Calu3 (cell line): ENCODE measurements at regions not wholly inside any gene's neighbourhood (a gene's known extent, or its start where the extent isn't known, plus 50 kb on each side); places are given as distances from the start of the nearest gene placed in this dataset.

Experiments
- BruUV-seq: library from RNA; stranded (reverse); fragments of 400-500 nt; replicated peaks from 2 replicates; lab custom pipeline; 2021; lab: Mats Ljungman, UMichigan
- CTCF ChIA-PET: fragments of 300-600 bp; sonication (Branson Sonifier 250); formaldehyde crosslinking; loops from one replicate; lab custom pipeline; 2022; ENCODE audit warnings: antibody characterized with exemption; lab: Charles Lee
- DNase-seq: peaks from one replicate; pipeline ENCODE4 v3.0.0; 2022
- H3K27ac Mint-ChIP-seq: one replicate; pipeline ENCODE4 v1.8.0; 2022; ENCODE audit warnings: mixed read lengths; ENCODE audit not compliant: unreplicated experiment
- H3K27me3 Mint-ChIP-seq: one replicate; pipeline ENCODE4 v1.8.0; 2022; ENCODE audit warnings: mixed read lengths; ENCODE audit not compliant: unreplicated experiment
- H3K36me3 Mint-ChIP-seq: one replicate; pipeline ENCODE4 v1.8.0; 2022; ENCODE audit warnings: mild to moderate bottlenecking, moderate library complexity, mixed read lengths; ENCODE audit not compliant: insufficient read depth, unreplicated experiment
- H3K4me1 Mint-ChIP-seq: one replicate; pipeline ENCODE4 v1.8.0; 2022; ENCODE audit warnings: mild to moderate bottlenecking, low read depth, mixed read lengths; ENCODE audit not compliant: unreplicated experiment
- H3K4me3 Mint-ChIP-seq: one replicate; pipeline ENCODE4 v1.8.0; 2022; ENCODE audit warnings: mild to moderate bottlenecking, low read depth, moderate library complexity, mixed read lengths; ENCODE audit not compliant: unreplicated experiment
- H3K9me3 Mint-ChIP-seq: one replicate; pipeline ENCODE4 v1.8.0; 2022; ENCODE audit warnings: low read depth, mixed read lengths; ENCODE audit not compliant: unreplicated experiment
- CTCF ChIP-seq: fragments of 200-600 bp; IDR thresholded peaks from one replicate; pipeline ENCODE4 v1.8.0; 2022; ENCODE audit warnings: antibody characterized with exemption; ENCODE audit not compliant: unreplicated experiment
- intact Hi-C: fragments of 100-400 bp; cut with micrococcal nuclease; formaldehyde crosslinking; loops from one replicate; pipeline ENCODE4 v1.10.0; 2022; ENCODE audit not compliant: unreplicated experiment

- no peak for DNase-seq
- H3K4me3 Mint-ChIP-seq, result no peak overlapping the region
- no peak for TF ChIP-seq CTCF
- no peaks in the 10 kb centered on the region for H3K4me1 Mint-ChIP-seq
- no TSS peak for BruUV-seq
- peaks cover 2% of the 10 kb centered on the region for H3K9me3 Mint-ChIP-seq
- no peak overlapping the region for H3K27ac Mint-ChIP-seq
- CTCF ChIA-PET, result no interaction called here
- no peaks in the 10 kb centered on the region for H3K27me3 Mint-ChIP-seq
- no peaks in the 10 kb centered on the region for H3K36me3 Mint-ChIP-seq
- intact Hi-C loops, result no loop called here
These were observed 893.0 kb upstream of the PRR20A start for GRCh38 chr13:56247692-56248091.

GRCh38 chr13:56271686-56272085 is 869.0 kb upstream of the PRR20A start:
- BruUV-seq, result no TSS peak
- intact Hi-C loops, result no loop called here
- H3K4me1 Mint-ChIP-seq, result no peaks in the 10 kb centered on the region
- no peaks in the 10 kb centered on the region for H3K9me3 Mint-ChIP-seq
- TF ChIP-seq CTCF, result no peak
- H3K36me3 Mint-ChIP-seq, result no peaks in the 10 kb centered on the region
- no peaks in the 10 kb centered on the region for H3K27me3 Mint-ChIP-seq
- no peak overlapping the region for H3K4me3 Mint-ChIP-seq
- CTCF ChIA-PET, result no interaction called here
- H3K27ac Mint-ChIP-seq, result no peak overlapping the region
- no peak for DNase-seq

- no peak for TF ChIP-seq CTCF
- Mint-ChIP-seq H3K36me3 (no peaks in the 10 kb centered on the region), H3K9me3 (peaks cover 8% of the 10 kb centered on the region), H3K4me1 (no peaks in the 10 kb centered on the region), H3K27me3 (no peaks in the 10 kb centered on the region), H3K27ac (no peak overlapping the region), H3K4me3 (no peak overlapping the region)
- CTCF ChIA-PET, result no interaction called here
- intact Hi-C loops, result no loop called here
- BruUV-seq, result no TSS peak
- no peak for DNase-seq
These were observed 857.4 kb upstream of the PRR20A start for GRCh38 chr13:56283262-56283828.

- DNase-seq, result no peak
- no peaks in the 10 kb centered on the region for H3K27me3 Mint-ChIP-seq
- no TSS peak for BruUV-seq
- intact Hi-C loops, result no loop called here
- H3K36me3 Mint-ChIP-seq, result no peaks in the 10 kb centered on the region
- no peaks in the 10 kb centered on the region for H3K4me1 Mint-ChIP-seq
- no peak overlapping the region for H3K4me3 Mint-ChIP-seq
- CTCF ChIA-PET, result no interaction called here
- no peak for TF ChIP-seq CTCF
- H3K9me3 Mint-ChIP-seq, result no peaks in the 10 kb centered on the region
- H3K27ac Mint-ChIP-seq, result no peak overlapping the region
These were observed 841.1 kb upstream of the PRR20A start for GRCh38 chr13:56299650-56300049.
